Astrocyte of the cerebellum (primary cell): ENCODE measurements at regions not wholly inside any gene's neighbourhood (a gene's known extent, or its start where the extent isn't known, plus 50 kb on each side); places are given as distances from the start of the nearest gene placed in this dataset.
A peak's percentile ranks its signal among the peaks of the same experiment; 100 is the strongest.

Experiments
- DNase-seq: peaks from one replicate; pipeline ENCODE4 v3.0.0-alpha.2; 2011; ENCODE audit warnings: low read depth
- H3K4me3 ChIP-seq: 2 replicates; pipeline ENCODE4 v1.5.1; 2011; ENCODE audit warnings: mild to moderate bottlenecking, low read depth, low read length, moderate library complexity
- CTCF ChIP-seq: IDR thresholded peaks from 2 replicates; pipeline ENCODE4 v1.5.1; 2012; ENCODE audit warnings: low read length, low read depth, moderate library complexity, mild to moderate bottlenecking; ENCODE audit errors: missing control alignments
- in situ Hi-C: cut with HindIII; loops from 2 replicates; pipeline ENCODE4 v1.10.0; 2017; ENCODE audit warnings: low sequenced_read_pairs

GRCh38 chr2:221780281-221780688 lies 208.2 kb upstream of the EPHA4 start:
- peak; percentile 20 for DNase-seq
- no peak overlapping the region for H3K4me3 ChIP-seq
- no peak for TF ChIP-seq CTCF
- in situ Hi-C loops: no loop called here

GRCh38 chr2:221779614-221780067 lies 207.5 kb upstream of the EPHA4 start:
- DNase-seq: peak; percentile 82
- H3K4me3 ChIP-seq: no peak overlapping the region
- in situ Hi-C loops: no loop called here
- no peak for TF ChIP-seq CTCF

GRCh38 chr2:221778025-221778424 lies 205.9 kb upstream of the EPHA4 start:
- no peak overlapping the region for H3K4me3 ChIP-seq
- in situ Hi-C loops: no loop called here
- DNase-seq: no peak
- no peak for TF ChIP-seq CTCF

- no peak for TF ChIP-seq CTCF
- H3K4me3 ChIP-seq: no peak overlapping the region
- no peak for DNase-seq
- in situ Hi-C loops: no loop called here
These were observed 205.0 kb upstream of the EPHA4 start for GRCh38 chr2:221777119-221777518.

GRCh38 chr2:221775096-221775495 lies 203.0 kb upstream of the EPHA4 start:
- DNase-seq: no peak
- TF ChIP-seq CTCF: no peak
- in situ Hi-C loops: no loop called here
- no peak overlapping the region for H3K4me3 ChIP-seq

GRCh38 chr2:221774136-221774535 lies 202.0 kb upstream of the EPHA4 start:
- no peak overlapping the region for H3K4me3 ChIP-seq
- no peak for DNase-seq
- TF ChIP-seq CTCF: no peak
- in situ Hi-C loops: no loop called here

- no peak for TF ChIP-seq CTCF
- DNase-seq: no peak
- in situ Hi-C loops: no loop called here
- H3K4me3 ChIP-seq: no peak overlapping the region
These were observed 199.2 kb upstream of the EPHA4 start for GRCh38 chr2:221771297-221771696.
